Loucy (cell line): ENCODE measurements at regions not wholly inside any gene's neighbourhood (a gene's known extent, or its start where the extent isn't known, plus 50 kb on each side); places are given as distances from the start of the nearest gene placed in this dataset.

ENCODE experiments used
- EZH2phosphoT487 ChIP-seq: fragments of 200-600 bp; IDR thresholded peaks from 2 replicates; pipeline ENCODE4 v1.6.1; 2018; ENCODE audit warnings: antibody characterized with exemption, mild to moderate bottlenecking, moderate library complexity, borderline replicate concordance
- TF ChIP-seq, protein P1 (sequence below): fragments of 200-600 bp; sonication (generic); conservative IDR thresholded peaks from 2 replicates; pipeline ENCODE4 v1.5.1; 2014; ENCODE audit warnings: mild to moderate bottlenecking, antibody characterized with exemption, low read length

DNA sequence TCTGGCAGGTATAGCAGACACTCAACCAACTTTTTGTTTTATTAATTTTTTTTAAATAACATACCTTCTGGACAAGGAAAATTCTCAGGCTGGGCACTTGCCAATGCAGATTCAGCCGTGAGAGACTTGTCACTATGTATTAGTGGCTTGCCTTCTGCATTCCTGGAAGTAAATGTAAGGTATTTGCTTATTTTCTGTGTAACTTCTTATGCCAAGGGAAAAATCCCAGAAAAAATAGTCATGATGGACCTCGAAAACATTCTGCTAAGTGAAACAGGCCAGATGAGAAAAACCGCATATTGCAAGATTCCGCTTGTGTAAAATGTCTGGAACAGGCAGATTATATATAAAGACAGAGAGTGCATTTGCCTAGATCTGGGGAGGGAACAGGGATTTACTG is 260.3 kb upstream of the DAPK1 start:
- TF ChIP-seq, protein P1, sequence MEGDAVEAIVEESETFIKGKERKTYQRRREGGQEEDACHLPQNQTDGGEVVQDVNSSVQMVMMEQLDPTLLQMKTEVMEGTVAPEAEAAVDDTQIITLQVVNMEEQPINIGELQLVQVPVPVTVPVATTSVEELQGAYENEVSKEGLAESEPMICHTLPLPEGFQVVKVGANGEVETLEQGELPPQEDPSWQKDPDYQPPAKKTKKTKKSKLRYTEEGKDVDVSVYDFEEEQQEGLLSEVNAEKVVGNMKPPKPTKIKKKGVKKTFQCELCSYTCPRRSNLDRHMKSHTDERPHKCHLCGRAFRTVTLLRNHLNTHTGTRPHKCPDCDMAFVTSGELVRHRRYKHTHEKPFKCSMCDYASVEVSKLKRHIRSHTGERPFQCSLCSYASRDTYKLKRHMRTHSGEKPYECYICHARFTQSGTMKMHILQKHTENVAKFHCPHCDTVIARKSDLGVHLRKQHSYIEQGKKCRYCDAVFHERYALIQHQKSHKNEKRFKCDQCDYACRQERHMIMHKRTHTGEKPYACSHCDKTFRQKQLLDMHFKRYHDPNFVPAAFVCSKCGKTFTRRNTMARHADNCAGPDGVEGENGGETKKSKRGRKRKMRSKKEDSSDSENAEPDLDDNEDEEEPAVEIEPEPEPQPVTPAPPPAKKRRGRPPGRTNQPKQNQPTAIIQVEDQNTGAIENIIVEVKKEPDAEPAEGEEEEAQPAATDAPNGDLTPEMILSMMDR, result no peak
- TF ChIP-seq EZH2phosphoT487, result no peak
